Stomach smooth muscle (tissue), 2 donors: ENCODE measurements at regions not wholly inside any gene's neighbourhood (a gene's known extent, or its start where the extent isn't known, plus 50 kb on each side); places are given as distances from the start of the nearest gene placed in this dataset.
"Not testable (repeated sequence)": the region's sequence is repeated elsewhere in the genome, so short reads cannot be mapped to it uniquely, and the experiment has no call there.

ENCODE experiments used
- H3K27ac ChIP-seq: one replicate; pipeline ENCODE4 v1.7.0; 2013; ENCODE audit warnings: mild to moderate bottlenecking, low read length, inconsistent platforms
- H3K27me3 ChIP-seq, 2 donors: one replicate each; pipeline ENCODE4 v1.7.0; 2013; ENCODE audit warnings: low read length in 2 of 2; ENCODE audit not compliant: insufficient read depth in 2 of 2, control insufficient read depth in 1 of 2
- H3K36me3 ChIP-seq, 2 donors: one replicate each; pipeline ENCODE4 v1.7.0; 2013; ENCODE audit warnings: low read length in 2 of 2; ENCODE audit not compliant: control insufficient read depth in 2 of 2, insufficient read depth in 2 of 2
- H3K4me1 ChIP-seq: one replicate; pipeline ENCODE4 v1.7.0; 2013; ENCODE audit warnings: low read length; ENCODE audit not compliant: control insufficient read depth, insufficient read depth
- H3K4me3 ChIP-seq, 2 donors: one replicate each; pipeline ENCODE4 v1.7.0; 2013; ENCODE audit warnings: low read length in 2 of 2
- H3K9ac ChIP-seq, 2 donors: one replicate each; pipeline ENCODE4 v1.7.0; 2013; ENCODE audit warnings: low read length in 2 of 2, mild to moderate bottlenecking in 1 of 2
- H3K9me3 ChIP-seq, 2 donors: one replicate each; pipeline ENCODE4 v1.7.0; 2013; ENCODE audit warnings: low read length in 2 of 2; ENCODE audit not compliant: control insufficient read depth in 2 of 2
- donor health status: healthy.
- donor health status: Pancreatic carcinoma.

- Histone ChIP-seq H3K27ac (no peak overlapping the region), H3K9me3 (peaks cover 0 to 4% of the 10 kb centered on the region in 2 donors), H3K9ac (no peak overlapping the region), H3K36me3 (no peaks in the 10 kb centered on the region), H3K4me1 (no peaks in the 10 kb centered on the region), H3K4me3 (no peak overlapping the region), H3K27me3 (no peaks in the 10 kb centered on the region)
Measured at GRCh38 chr5:118353970-118354369, 634.4 kb downstream of the DTWD2 start.

- Histone ChIP-seq H3K36me3 (no peaks in the 10 kb centered on the region), H3K9me3 (no peaks in the 10 kb centered on the region), H3K27me3 (no peaks in the 10 kb centered on the region), H3K4me1 (no peaks in the 10 kb centered on the region), H3K9ac (no peak overlapping the region), H3K4me3 (no peak overlapping the region), H3K27ac (no peak overlapping the region)
Measured at GRCh38 chr5:118336468-118336867, 651.9 kb downstream of the DTWD2 start.

- no peak overlapping the region for H3K27ac ChIP-seq
- no peaks in the 10 kb centered on the region for H3K9me3 ChIP-seq
- H3K27me3 ChIP-seq: no peaks in the 10 kb centered on the region
- no peaks in the 10 kb centered on the region for H3K36me3 ChIP-seq
- peaks cover 6% of the 10 kb centered on the region for H3K4me1 ChIP-seq
- no peak overlapping the region for H3K9ac ChIP-seq
- H3K4me3 ChIP-seq: no peak overlapping the region
Measured at GRCh38 chr5:118327389-118327788, 661.0 kb downstream of the DTWD2 start.

- H3K9me3 ChIP-seq: no peaks in the 10 kb centered on the region
- no peaks in the 10 kb centered on the region for H3K36me3 ChIP-seq
- H3K4me1 ChIP-seq: peaks cover 6% of the 10 kb centered on the region
- no peak overlapping the region for H3K4me3 ChIP-seq
- no peaks in the 10 kb centered on the region for H3K27me3 ChIP-seq
- H3K9ac ChIP-seq: no peak overlapping the region
- no peak overlapping the region for H3K27ac ChIP-seq
Measured at GRCh38 chr5:118326481-118327045, 661.8 kb downstream of the DTWD2 start.

GRCh38 chr5:118325931-118326330, 662.4 kb downstream of the DTWD2 start:
- H3K27ac ChIP-seq: no peak overlapping the region
- H3K4me3 ChIP-seq: no peak overlapping the region
- H3K9ac ChIP-seq: no peak overlapping the region
- peaks cover 6% of the 10 kb centered on the region for H3K4me1 ChIP-seq
- H3K27me3 ChIP-seq: no peaks in the 10 kb centered on the region
- H3K36me3 ChIP-seq: no peaks in the 10 kb centered on the region
- H3K9me3 ChIP-seq: no peaks in the 10 kb centered on the region

- H3K27ac ChIP-seq, H3K4me3 ChIP-seq, H3K9ac ChIP-seq, H3K9me3 ChIP-seq, H3K27me3 ChIP-seq, H3K4me1 ChIP-seq, H3K36me3 ChIP-seq: not testable (repeated sequence)
Measured at GRCh38 chr5:118323723-118324122, 664.6 kb downstream of the DTWD2 start.

GRCh38 chr5:118321081-118321480, 667.3 kb downstream of the DTWD2 start:
- Histone ChIP-seq H3K4me3 (no peak overlapping the region), H3K4me1 (no peaks in the 10 kb centered on the region), H3K36me3 (no peaks in the 10 kb centered on the region), H3K27me3 (no peaks in the 10 kb centered on the region), H3K9me3 (no peaks in the 10 kb centered on the region), H3K9ac (no peak overlapping the region), H3K27ac (no peak overlapping the region)

GRCh38 chr5:118320121-118320520, 668.2 kb downstream of the DTWD2 start:
- Histone ChIP-seq H3K4me1 (no peaks in the 10 kb centered on the region), H3K9me3 (no peaks in the 10 kb centered on the region), H3K27me3 (no peaks in the 10 kb centered on the region), H3K36me3 (no peaks in the 10 kb centered on the region), H3K4me3 (no peak overlapping the region), H3K9ac (no peak overlapping the region), H3K27ac (no peak overlapping the region)

GRCh38 chr5:118314931-118315330, 673.4 kb downstream of the DTWD2 start:
- H3K4me3 ChIP-seq: no peak overlapping the region
- H3K27ac ChIP-seq: no peak overlapping the region
- H3K4me1 ChIP-seq: no peaks in the 10 kb centered on the region
- H3K9me3 ChIP-seq: no peaks in the 10 kb centered on the region
- H3K9ac ChIP-seq: no peak overlapping the region
- no peaks in the 10 kb centered on the region for H3K36me3 ChIP-seq
- no peaks in the 10 kb centered on the region for H3K27me3 ChIP-seq

- Histone ChIP-seq H3K4me3 (no peak overlapping the region), H3K27ac (no peak overlapping the region), H3K4me1 (no peaks in the 10 kb centered on the region), H3K9me3 (no peaks in the 10 kb centered on the region), H3K27me3 (no peaks in the 10 kb centered on the region), H3K9ac (no peak overlapping the region), H3K36me3 (no peaks in the 10 kb centered on the region)
Measured at GRCh38 chr5:118311103-118311819, 677.1 kb downstream of the DTWD2 start.

GRCh38 chr5:118310401-118310800, 677.9 kb downstream of the DTWD2 start:
- Histone ChIP-seq H3K36me3 (no peaks in the 10 kb centered on the region), H3K9ac (no peak overlapping the region), H3K9me3 (no peaks in the 10 kb centered on the region), H3K27ac (no peak overlapping the region), H3K4me3 (no peak overlapping the region), H3K4me1 (no peaks in the 10 kb centered on the region), H3K27me3 (no peaks in the 10 kb centered on the region)
